ENCODE measurements at regions not wholly inside any gene's neighbourhood (a gene's known extent, or its start where the extent isn't known, plus 50 kb on each side); places are given as distances from the start of the nearest gene placed in this dataset.

GRCh38 chr5:174448041-174448440, 276.3 kb upstream of the MSX2 start:
- H3K4me3 ChIP-seq: no peak overlapping the region
- TF ChIP-seq POLR2A (IDR thresholded peaks at IDR 0.05) (no peak), POLR2AphosphoS5 (IDR thresholded peaks at IDR 0.05) (no peak)
- TF ChIP-seq, protein P1, sequence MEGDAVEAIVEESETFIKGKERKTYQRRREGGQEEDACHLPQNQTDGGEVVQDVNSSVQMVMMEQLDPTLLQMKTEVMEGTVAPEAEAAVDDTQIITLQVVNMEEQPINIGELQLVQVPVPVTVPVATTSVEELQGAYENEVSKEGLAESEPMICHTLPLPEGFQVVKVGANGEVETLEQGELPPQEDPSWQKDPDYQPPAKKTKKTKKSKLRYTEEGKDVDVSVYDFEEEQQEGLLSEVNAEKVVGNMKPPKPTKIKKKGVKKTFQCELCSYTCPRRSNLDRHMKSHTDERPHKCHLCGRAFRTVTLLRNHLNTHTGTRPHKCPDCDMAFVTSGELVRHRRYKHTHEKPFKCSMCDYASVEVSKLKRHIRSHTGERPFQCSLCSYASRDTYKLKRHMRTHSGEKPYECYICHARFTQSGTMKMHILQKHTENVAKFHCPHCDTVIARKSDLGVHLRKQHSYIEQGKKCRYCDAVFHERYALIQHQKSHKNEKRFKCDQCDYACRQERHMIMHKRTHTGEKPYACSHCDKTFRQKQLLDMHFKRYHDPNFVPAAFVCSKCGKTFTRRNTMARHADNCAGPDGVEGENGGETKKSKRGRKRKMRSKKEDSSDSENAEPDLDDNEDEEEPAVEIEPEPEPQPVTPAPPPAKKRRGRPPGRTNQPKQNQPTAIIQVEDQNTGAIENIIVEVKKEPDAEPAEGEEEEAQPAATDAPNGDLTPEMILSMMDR (IDR thresholded peaks at IDR 0.05): no peak
- DNase-seq (ENCODE audit: low spot score in 2 of 2): no peak
- H3K27ac ChIP-seq: no peak overlapping the region
- no peaks in the 10 kb centered on the region for H3K4me1 ChIP-seq
- no peaks in the 10 kb centered on the region for H3K27me3 ChIP-seq
- no peaks in the 10 kb centered on the region for H3K9me3 ChIP-seq
- intact Hi-C loops (cut with DNase I; ENCODE audit: low total_unique reads): no loop called here
- no peaks in the 10 kb centered on the region for H3K36me3 ChIP-seq

GRCh38 chr5:174448662-174449061, 275.7 kb upstream of the MSX2 start:
- Histone ChIP-seq H3K9me3 (no peaks in the 10 kb centered on the region), H3K27me3 (no peaks in the 10 kb centered on the region), H3K4me3 (no peak overlapping the region), H3K36me3 (no peaks in the 10 kb centered on the region), H3K4me1 (no peaks in the 10 kb centered on the region), H3K27ac (no peak overlapping the region)
- DNase-seq (ENCODE audit: low spot score in 2 of 2): no peak
- intact Hi-C loops (cut with DNase I; ENCODE audit: low total_unique reads): no loop called here
- TF ChIP-seq, protein P1 (IDR thresholded peaks at IDR 0.05): no peak
- TF ChIP-seq POLR2AphosphoS5 (IDR thresholded peaks at IDR 0.05) (no peak), POLR2A (IDR thresholded peaks at IDR 0.05) (no peak)

DNA sequence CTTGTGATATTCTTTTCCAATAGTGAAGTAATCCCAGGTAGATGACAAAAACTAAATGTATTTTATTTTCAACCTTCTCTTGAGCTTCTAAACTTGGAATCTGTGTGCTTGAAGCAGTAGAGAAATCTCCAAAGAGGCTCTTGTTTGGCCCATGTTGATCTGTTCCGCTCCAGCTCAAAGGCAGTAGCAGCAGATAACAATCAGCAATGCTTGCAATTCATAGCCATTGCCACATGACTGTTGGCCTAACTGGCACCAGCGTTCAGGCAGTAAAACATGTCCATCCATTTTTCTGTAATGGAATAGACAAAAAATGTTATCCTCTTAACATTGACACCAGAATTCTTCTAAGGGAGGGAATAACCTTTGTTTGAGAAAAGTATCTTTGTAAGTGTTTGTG, 270.7 kb upstream of the MSX2 start:
- Histone ChIP-seq H3K36me3 (no peaks in the 10 kb centered on the region), H3K4me1 (no peaks in the 10 kb centered on the region), H3K27ac (no peak overlapping the region), H3K27me3 (no peaks in the 10 kb centered on the region), H3K9me3 (no peaks in the 10 kb centered on the region), H3K4me3 (no peak overlapping the region)
- TF ChIP-seq POLR2A (IDR thresholded peaks at IDR 0.05): no peak
- no peak for DNase-seq (ENCODE audit: low spot score in 2 of 2)
- intact Hi-C loops (cut with DNase I; ENCODE audit: low total_unique reads): no loop called here

- no peak overlapping the region for H3K27ac ChIP-seq
- no peaks in the 10 kb centered on the region for H3K27me3 ChIP-seq
- DNase-seq (ENCODE audit: low spot score in 2 of 2): no peak
- H3K4me3 ChIP-seq: no peak overlapping the region
- no peaks in the 10 kb centered on the region for H3K4me1 ChIP-seq
- intact Hi-C loops (cut with DNase I; ENCODE audit: low total_unique reads): no loop called here
- no peaks in the 10 kb centered on the region for H3K9me3 ChIP-seq
- no peaks in the 10 kb centered on the region for H3K36me3 ChIP-seq
- no peak for TF ChIP-seq POLR2AphosphoS5 (IDR thresholded peaks at IDR 0.05)
- TF ChIP-seq, protein P1 (IDR thresholded peaks at IDR 0.05): no peak
- TF ChIP-seq POLR2A (IDR thresholded peaks at IDR 0.05): no peak
These were observed 269.9 kb upstream of the MSX2 start for GRCh38 chr5:174454464-174454863.

GRCh38 chr5:174454890-174455289, 269.5 kb upstream of the MSX2 start:
- Histone ChIP-seq H3K36me3 (no peaks in the 10 kb centered on the region), H3K27ac (no peak overlapping the region), H3K4me1 (no peaks in the 10 kb centered on the region), H3K4me3 (no peak overlapping the region), H3K27me3 (no peaks in the 10 kb centered on the region), H3K9me3 (no peaks in the 10 kb centered on the region)
- TF ChIP-seq, protein P1 (IDR thresholded peaks at IDR 0.05): no peak
- TF ChIP-seq POLR2A (IDR thresholded peaks at IDR 0.05) (no peak), POLR2AphosphoS5 (IDR thresholded peaks at IDR 0.05) (no peak)
- no peak for DNase-seq (ENCODE audit: low spot score in 2 of 2)
- intact Hi-C loops (cut with DNase I; ENCODE audit: low total_unique reads): no loop called here

DNA sequence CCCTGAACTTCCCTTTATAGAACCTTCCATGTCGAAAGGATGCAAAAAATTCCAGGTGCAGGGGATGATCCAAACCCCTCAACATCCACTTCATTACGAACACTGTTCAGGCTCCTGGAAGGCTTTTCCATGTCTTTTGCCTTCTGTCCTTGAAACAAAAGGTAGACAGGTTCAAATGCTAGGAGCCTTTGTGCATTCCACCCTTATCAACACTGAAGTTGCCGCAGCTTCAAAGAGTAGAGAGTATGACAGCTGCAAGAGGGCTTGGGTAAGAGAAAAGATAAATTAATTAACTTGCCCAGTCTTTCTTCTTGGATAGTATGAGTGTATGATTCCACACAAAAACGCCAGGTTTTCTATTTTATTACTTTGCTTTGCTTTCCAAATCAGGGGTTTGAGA, 269.1 kb upstream of the MSX2 start:
- no peaks in the 10 kb centered on the region for H3K4me1 ChIP-seq
- TF ChIP-seq POLR2AphosphoS5 (IDR thresholded peaks at IDR 0.05): no peak
- TF ChIP-seq, protein P1 (IDR thresholded peaks at IDR 0.05): no peak
- TF ChIP-seq POLR2A (IDR thresholded peaks at IDR 0.05): no peak
- no peaks in the 10 kb centered on the region for H3K36me3 ChIP-seq
- no peak overlapping the region for H3K27ac ChIP-seq
- no peaks in the 10 kb centered on the region for H3K9me3 ChIP-seq
- intact Hi-C loops (cut with DNase I; ENCODE audit: low total_unique reads): no loop called here
- no peak overlapping the region for H3K4me3 ChIP-seq
- H3K27me3 ChIP-seq: no peaks in the 10 kb centered on the region
- no peak for DNase-seq (ENCODE audit: low spot score in 2 of 2)
